Transverse colon (tissue), 4 donors: ENCODE measurements at regions not wholly inside any gene's neighbourhood (a gene's known extent, or its start where the extent isn't known, plus 50 kb on each side); places are given as distances from the start of the nearest gene placed in this dataset.

ENCODE experiments used
- DNase-seq: peaks from one replicate; pipeline ENCODE4 v3.0.0-alpha.2; 2019
- H3K27ac ChIP-seq, 4 donors: fragments of 200-600 bp; sonication (generic); 2 replicates each; pipeline ENCODE4 v1.5.1; 2016 to 2018; ENCODE audit warnings: inconsistent platforms in 4 of 4
- H3K27me3 ChIP-seq: fragments of 200-600 bp; sonication (generic); 2 replicates; pipeline ENCODE4 v1.5.1; 2017; ENCODE audit warnings: inconsistent platforms
- H3K36me3 ChIP-seq, 4 donors: fragments of 200-600 bp; sonication (generic); 2 replicates each; pipeline ENCODE4 v1.5.1; 2017 to 2019; ENCODE audit warnings: inconsistent platforms in 4 of 4
- H3K4me1 ChIP-seq, 4 donors: fragments of 200-600 bp; sonication (generic); 2 replicates each; pipeline ENCODE4 v1.5.1; 2017 to 2020; ENCODE audit warnings: inconsistent platforms in 4 of 4
- H3K4me3 ChIP-seq, 4 donors: fragments of 200-600 bp; sonication (generic); 1 replicate in 1 of 4; 2 replicates in 3 of 4; pipeline versions ENCODE4 v1.5.1 to v1.6.1; 2017 to 2019; ENCODE audit warnings: inconsistent platforms in 4 of 4
- H3K9me3 ChIP-seq, 2 donors: fragments of 200-600 bp; sonication (generic); 2 replicates each; pipeline ENCODE4 v1.5.1; 2017 to 2019; ENCODE audit warnings: inconsistent platforms in 2 of 2
- EP300 ChIP-seq: sonication (generic); formaldehyde crosslinking; IDR thresholded peaks from one replicate; pipeline ENCODE4 v1.6.1; 2017; ENCODE audit warnings: antibody characterized with exemption, low read depth
- POLR2A ChIP-seq: fragments of 450-650 bp; IDR thresholded peaks from one replicate; pipeline ENCODE4 v1.6.1; 2016; ENCODE audit warnings: antibody characterized with exemption, mild to moderate bottlenecking, moderate library complexity
- POLR2AphosphoS5 ChIP-seq, 3 donors: sonication (generic); formaldehyde crosslinking; IDR thresholded peaks; one replicate each; pipeline ENCODE4 v1.6.1; 2016; ENCODE audit warnings: antibody characterized with exemption in 3 of 3
- WGBS, 2 donors: methylation state at CpG; one replicate each; pipeline ENCODE4 v1.1.5; 2018; ENCODE audit warnings: low coverage in 1 of 2; 5-methylcytosine and 5-hydroxymethylcytosine counted together
- in situ Hi-C, 4 donors: fragments of 200-750 bp; cut with MboI; loops; one replicate each; pipeline versions ENCODE4 v1.15.0 to v1.15.1; 2017; ENCODE audit warnings: low sequenced_read_pairs in 3 of 4, low pct_ligation_motif_present in 1 of 4, low pct_unique_long_range_greater_than_20kb in 1 of 4
- intact Hi-C: fragments of 100-400 bp; cut with DNase I; formaldehyde crosslinking; loops from one replicate; pipeline ENCODE4 v1.15.1; 2023; ENCODE audit warnings: low total_unique reads
- TF ChIP-seq, protein P1 (sequence below), 5 experiments: fragments of 200-600 bp in 3 of 5; fragments of 450-650 bp in 2 of 5; sonication (generic) in 3 of 5; IDR thresholded peaks; 1 replicate in 2 of 5; 2 replicates in 3 of 5; pipeline ENCODE4 v1.5.1; 2016 to 2017; ENCODE audit warnings: antibody characterized with exemption in 5 of 5, inconsistent platforms in 3 of 5, mild to moderate bottlenecking in 2 of 5, moderate library complexity in 1 of 5

DNA sequence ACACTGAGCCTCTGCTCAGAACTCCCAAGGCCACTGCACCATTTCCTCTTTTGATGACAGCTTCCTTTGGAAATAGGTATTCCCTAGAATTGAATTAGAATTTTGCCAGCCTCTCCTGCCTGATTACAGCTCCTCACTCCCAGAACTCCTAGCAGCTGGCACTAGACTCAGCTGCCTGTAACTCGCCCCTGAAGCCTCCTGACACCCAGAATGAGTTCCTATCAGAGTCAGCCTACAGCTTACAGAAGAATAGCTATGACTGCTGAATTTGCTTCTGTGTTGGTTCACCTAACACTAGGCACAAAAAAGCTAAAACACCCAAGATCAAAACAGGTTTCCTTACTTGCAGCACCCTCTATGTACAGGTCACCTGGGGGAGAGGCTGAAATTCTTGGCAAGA is 108.2 kb upstream of the PTPRM start:
- Histone ChIP-seq H3K9me3 (no peaks in the 10 kb centered on the region), H3K27me3 (no peaks in the 10 kb centered on the region), H3K27ac (peak overlapping the region in 1 of 4 donors; percentile 84), H3K36me3 (no peaks in the 10 kb centered on the region), H3K4me3 (no peak overlapping the region), H3K4me1 (peaks cover 0 to 12% (median 2%) of the 10 kb centered on the region in 4 donors)
- no peak for TF ChIP-seq EP300
- no peak for TF ChIP-seq POLR2AphosphoS5 (IDR thresholded peaks at IDR 0.05)
- no peak for TF ChIP-seq POLR2A
- TF ChIP-seq, protein P1, sequence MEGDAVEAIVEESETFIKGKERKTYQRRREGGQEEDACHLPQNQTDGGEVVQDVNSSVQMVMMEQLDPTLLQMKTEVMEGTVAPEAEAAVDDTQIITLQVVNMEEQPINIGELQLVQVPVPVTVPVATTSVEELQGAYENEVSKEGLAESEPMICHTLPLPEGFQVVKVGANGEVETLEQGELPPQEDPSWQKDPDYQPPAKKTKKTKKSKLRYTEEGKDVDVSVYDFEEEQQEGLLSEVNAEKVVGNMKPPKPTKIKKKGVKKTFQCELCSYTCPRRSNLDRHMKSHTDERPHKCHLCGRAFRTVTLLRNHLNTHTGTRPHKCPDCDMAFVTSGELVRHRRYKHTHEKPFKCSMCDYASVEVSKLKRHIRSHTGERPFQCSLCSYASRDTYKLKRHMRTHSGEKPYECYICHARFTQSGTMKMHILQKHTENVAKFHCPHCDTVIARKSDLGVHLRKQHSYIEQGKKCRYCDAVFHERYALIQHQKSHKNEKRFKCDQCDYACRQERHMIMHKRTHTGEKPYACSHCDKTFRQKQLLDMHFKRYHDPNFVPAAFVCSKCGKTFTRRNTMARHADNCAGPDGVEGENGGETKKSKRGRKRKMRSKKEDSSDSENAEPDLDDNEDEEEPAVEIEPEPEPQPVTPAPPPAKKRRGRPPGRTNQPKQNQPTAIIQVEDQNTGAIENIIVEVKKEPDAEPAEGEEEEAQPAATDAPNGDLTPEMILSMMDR (IDR thresholded peaks at IDR 0.05), result no peak
- intact Hi-C loops (no loop called here), in situ Hi-C loops (no loop called here)
- no peak for DNase-seq
- 43% methylated on average over 1 of the region's 1 CpG; no CpG with 5 or more reads in 1 of the 2 donors for WGBS, 2 donors

DNA sequence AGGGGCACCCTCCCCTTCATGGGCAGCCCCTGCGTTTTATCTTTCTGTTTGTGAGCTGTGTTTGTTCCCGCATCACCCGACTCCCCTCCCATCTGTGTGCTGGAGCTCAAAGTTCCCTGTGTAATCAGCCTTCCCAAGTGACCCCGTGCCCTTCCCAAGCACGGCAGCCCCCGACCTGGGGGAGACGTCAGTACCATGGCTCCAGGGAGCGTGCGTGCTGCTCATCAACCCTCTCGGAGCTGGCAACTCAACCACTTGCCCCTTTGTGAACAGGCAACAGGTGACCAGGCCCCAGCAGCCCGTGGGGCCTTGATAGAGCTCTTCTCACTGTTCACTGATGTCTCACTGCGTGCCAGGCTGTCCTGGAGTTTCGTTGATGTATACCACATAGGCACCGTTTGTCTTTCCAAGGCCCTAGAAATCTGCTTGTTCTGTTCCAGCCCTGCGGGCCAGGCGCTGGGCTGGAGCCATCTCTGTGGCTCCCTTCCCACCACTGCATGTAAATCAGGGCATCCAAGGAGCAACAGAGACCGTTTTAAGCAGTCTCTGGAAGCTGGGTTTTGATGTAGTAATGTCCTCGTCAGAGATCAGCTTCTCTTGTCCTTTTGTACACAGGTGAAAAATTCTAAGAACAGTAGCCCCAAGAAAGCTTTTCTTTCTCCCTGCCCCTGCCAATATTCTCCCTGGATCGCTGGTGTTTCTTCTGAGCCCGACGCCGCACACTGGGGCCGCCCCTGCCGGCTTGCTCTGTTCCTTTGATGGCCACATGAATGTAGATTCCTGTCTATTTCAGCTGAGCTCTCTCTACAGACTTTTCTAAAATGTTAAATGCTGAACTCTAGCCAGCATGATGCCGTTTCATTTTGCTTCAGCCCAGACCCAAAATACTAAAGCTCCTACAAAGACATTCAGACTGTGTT is 107.0 kb upstream of the PTPRM start:
- 21 to 44% methylated on average over 2 to 18 of the region's 25 CpGs for WGBS, 2 donors
- no peaks in the 10 kb centered on the region for H3K27me3 ChIP-seq
- H3K27ac ChIP-seq, result peak overlapping the region; percentile 62 to 84 (median 76)
- H3K4me1 ChIP-seq, result peaks cover 0 to 12% (median 2%) of the 10 kb centered on the region in 4 donors
- no peak for DNase-seq
- intact Hi-C loops, result no loop called here
- TF ChIP-seq EP300 (no peak), POLR2A (no peak), POLR2AphosphoS5 (IDR thresholded peaks at IDR 0.05) (no peak)
- TF ChIP-seq, protein P1 (IDR thresholded peaks at IDR 0.05), result no peak
- no peaks in the 10 kb centered on the region for H3K36me3 ChIP-seq
- H3K4me3 ChIP-seq, result peak overlapping the region in 1 of 4 donors; percentile 8
- in situ Hi-C loops, result no loop called here
- no peaks in the 10 kb centered on the region for H3K9me3 ChIP-seq

DNA sequence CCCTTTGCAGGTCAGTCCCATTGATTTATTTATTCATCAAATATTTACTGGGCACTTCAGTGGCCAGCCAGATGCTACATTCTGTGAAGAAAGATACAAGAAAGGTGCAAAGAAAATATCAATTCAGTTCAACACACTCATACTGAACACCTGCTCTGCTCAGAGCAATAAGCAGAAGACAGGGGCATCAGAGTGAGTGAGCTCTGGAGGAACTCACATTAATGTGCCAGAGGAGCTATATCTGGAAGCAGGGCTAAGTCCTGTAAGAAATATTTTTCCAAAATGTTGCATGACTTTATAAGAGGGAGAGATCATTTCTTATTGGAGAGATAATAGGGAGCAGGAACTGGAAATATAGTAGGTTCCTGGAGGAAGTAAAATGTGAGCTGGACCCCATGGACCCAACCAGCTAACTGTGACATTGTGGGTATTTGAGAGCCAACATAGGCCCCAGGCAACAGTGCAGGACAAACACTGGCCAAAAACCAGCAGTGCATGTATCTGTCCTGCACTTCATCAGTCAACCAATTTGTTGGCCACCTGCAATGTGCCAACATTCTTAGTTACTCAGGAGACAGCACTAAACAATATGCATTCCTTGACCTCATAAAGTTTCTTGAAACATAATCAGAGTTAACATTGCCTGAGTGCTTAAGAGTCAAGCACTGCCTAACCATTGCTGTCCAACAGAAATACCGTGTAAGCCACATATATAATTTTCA is 102.7 kb upstream of the PTPRM start:
- no peaks in the 10 kb centered on the region for H3K36me3 ChIP-seq
- no peaks in the 10 kb centered on the region for H3K9me3 ChIP-seq
- no peak for DNase-seq
- H3K27me3 ChIP-seq, result no peaks in the 10 kb centered on the region
- in situ Hi-C loops (no loop called here), intact Hi-C loops (no loop called here)
- TF ChIP-seq EP300 (peak; percentile 42), POLR2A (no peak), POLR2AphosphoS5 (IDR thresholded peaks at IDR 0.05) (peak; percentile 62 to 83 (median 76))
- TF ChIP-seq, protein P1 (IDR thresholded peaks at IDR 0.05), result no peak
- H3K4me1 ChIP-seq, result peaks cover 0 to 12% (median 2%) of the 10 kb centered on the region in 4 donors
- H3K4me3 ChIP-seq, result no peak overlapping the region
- WGBS, 2 donors, result 41% methylated on average over 1 of the region's 1 CpG; no CpG with 5 or more reads in 1 of the 2 donors
- peak overlapping the region in 3 of 4 donors; percentile 36 to 79 (median 73) for H3K27ac ChIP-seq

DNA sequence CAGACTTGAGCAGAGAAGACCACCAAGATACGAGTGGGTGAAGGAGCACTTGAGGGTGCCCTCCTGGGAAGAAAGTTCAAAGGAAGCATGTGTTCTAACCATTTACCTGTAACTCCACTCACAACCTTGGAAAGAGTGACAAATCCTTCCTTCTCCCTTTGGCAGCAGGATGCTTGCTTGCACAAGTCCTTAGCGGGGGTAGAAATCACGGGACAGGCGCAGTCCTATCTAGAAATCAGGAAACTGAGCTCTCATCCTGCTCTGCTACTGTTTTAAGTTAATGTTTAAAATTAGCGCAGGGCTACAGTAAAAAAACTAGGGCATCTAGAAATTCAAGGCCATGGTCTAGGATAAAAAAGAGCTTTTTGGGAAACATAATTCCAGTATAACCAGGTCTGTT is 100.9 kb upstream of the PTPRM start:
- Histone ChIP-seq H3K27me3 (no peaks in the 10 kb centered on the region), H3K36me3 (no peaks in the 10 kb centered on the region), H3K4me3 (no peak overlapping the region), H3K27ac (no peak overlapping the region), H3K4me1 (peaks cover 0 to 3% (median 0%) of the 10 kb centered on the region in 4 donors), H3K9me3 (no peaks in the 10 kb centered on the region)
- intact Hi-C loops (loop anchor here (5.0 kb wide), 1 partner anchor 101 kb away; the partner anchor contains the start of gene PTPRM), in situ Hi-C loops (no loop called here)
- WGBS, 2 donors, result 40 to 80% methylated on average over 1 to 5 of the region's 5 CpGs
- TF ChIP-seq POLR2AphosphoS5 (IDR thresholded peaks at IDR 0.05) (no peak), EP300 (no peak), POLR2A (no peak)
- TF ChIP-seq, protein P1 (IDR thresholded peaks at IDR 0.05), result no peak
- DNase-seq, result no peak
